ENCODE measurements at regions not wholly inside any gene's neighbourhood (a gene's known extent, or its start where the extent isn't known, plus 50 kb on each side); places are given as distances from the start of the nearest gene placed in this dataset.
"Not testable (repeated sequence)": the region's sequence is repeated elsewhere in the genome, so short reads cannot be mapped to it uniquely, and the experiment has no call there.

DNA sequence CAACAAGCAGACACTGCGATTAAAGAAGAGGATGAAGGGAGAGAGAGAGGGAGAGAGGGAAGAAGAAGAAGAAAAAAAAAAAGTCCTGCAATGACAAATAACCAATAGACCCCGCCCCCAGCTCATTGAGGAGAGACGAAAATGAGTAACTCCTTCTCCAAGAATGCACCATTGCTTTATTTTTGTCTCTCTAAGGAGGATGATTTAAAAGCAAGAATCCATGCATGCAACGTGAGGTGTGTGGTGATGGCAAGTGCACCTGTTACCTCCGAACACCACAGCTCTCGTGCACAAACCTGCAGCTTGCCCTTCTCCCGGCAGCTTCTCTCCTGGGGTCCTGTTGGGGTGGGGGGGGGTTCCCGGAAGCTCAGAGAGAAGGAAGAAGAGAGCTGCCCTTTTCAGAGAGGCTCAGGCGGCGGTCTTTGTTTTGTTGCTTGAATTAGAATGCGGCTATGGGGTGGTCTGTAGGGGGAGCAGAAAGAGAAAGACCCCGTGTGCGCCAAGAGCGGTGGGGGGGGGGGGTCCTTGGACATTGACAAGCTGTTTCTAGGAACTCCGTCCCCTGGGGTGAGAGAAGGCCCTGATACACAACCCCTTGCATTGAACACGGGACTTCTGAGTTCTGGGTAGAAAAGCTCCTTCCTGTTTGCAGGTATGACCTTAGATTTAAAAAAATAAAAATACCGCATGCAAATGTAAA lies 100.7 kb downstream of the CRLF2 start:
- in situ Hi-C loops (cut with HindIII; ENCODE audit: low sequenced_read_pairs) = no loop called here
- no peak overlapping the region for H3K4me3 ChIP-seq (ENCODE audit: low read depth, low read length)
- no peak for DNase-seq (ENCODE audit: low read depth, low spot score)
- no peak for TF ChIP-seq CTCF (IDR thresholded peaks at IDR 0.05; ENCODE audit: low read depth, low read length)

DNA sequence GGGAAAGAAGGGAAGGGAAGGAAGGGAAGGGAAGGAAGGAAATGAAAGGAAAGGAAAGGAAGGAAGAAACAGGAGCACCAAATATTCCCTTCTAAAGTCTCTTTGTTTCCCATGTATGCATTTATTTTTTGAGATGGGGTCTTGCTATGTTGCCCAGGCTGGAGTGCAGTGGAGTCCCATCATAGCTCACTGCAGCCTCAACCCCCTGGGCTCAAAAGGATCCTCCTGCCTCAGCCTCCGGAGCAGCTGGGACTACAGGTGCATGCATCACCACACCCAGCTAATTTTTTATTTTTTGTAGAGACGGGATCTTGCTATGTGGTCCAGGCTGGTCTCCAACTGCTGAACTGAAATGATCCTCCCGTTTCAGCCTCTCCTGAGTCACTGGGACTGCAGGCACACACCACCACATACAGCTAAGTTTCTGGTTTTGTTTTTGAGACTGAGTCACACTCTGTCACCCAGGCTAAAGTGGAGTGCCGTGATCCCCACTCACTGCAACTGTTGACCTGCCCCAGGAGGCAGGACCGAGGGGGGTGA lies 102.8 kb downstream of the CRLF2 start:
- DNase-seq (ENCODE audit: low read depth, low spot score) = no peak
- H3K4me3 ChIP-seq (ENCODE audit: low read depth, low read length) = no peak overlapping the region
- TF ChIP-seq CTCF (IDR thresholded peaks at IDR 0.05; ENCODE audit: low read depth, low read length) = no peak
- in situ Hi-C loops (cut with HindIII; ENCODE audit: low sequenced_read_pairs) = no loop called here

DNA sequence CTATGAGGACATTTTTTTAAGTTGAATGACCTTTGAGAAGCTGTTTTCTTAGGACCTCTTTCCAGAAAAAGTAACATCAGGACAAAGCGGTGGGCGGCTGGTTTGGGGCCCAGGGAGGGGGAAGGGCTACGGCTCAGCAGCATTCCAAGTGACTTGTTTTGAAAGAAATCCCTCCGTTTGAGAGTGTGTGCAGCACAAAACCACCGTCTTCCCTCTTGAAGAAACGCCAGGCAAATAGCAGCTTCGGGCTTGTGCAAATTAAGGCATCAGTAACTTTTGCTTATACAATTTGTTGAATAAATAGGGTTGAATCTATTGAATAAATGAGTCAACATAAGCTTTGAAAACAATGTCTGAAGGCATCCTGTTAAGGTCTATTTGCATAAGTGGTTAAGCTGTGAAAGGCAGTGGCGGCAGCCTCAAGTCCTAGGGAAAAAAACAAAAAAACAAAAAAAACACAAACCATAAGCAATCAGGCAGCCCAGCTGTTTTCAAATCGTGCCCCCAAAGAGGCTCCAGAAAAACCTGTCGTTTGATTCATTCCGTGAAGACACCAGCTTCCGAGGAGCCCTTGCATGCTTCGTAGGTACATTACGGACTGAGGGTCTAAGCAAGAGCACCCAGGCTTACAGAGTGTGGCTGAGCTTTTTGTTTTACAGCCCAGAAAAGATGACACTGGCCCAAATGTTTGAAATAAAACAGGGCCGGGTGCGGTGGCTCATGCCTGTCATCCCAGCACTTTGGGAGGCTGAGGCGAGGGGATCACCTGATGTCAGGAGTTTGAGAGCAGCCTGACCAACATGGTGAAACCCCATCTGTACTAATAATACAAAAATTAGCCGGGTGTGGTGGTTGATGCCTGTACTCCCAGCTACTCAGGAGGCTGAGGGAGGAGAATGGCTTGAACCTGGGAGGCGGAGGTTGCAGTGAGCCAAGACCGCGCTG lies 103.7 kb downstream of the CRLF2 start:
- TF ChIP-seq CTCF (IDR thresholded peaks at IDR 0.05; ENCODE audit: low read depth, low read length) = no peak
- in situ Hi-C loops (cut with HindIII; ENCODE audit: low sequenced_read_pairs) = no loop called here
- DNase-seq (ENCODE audit: low read depth, low spot score) = no peak

DNA sequence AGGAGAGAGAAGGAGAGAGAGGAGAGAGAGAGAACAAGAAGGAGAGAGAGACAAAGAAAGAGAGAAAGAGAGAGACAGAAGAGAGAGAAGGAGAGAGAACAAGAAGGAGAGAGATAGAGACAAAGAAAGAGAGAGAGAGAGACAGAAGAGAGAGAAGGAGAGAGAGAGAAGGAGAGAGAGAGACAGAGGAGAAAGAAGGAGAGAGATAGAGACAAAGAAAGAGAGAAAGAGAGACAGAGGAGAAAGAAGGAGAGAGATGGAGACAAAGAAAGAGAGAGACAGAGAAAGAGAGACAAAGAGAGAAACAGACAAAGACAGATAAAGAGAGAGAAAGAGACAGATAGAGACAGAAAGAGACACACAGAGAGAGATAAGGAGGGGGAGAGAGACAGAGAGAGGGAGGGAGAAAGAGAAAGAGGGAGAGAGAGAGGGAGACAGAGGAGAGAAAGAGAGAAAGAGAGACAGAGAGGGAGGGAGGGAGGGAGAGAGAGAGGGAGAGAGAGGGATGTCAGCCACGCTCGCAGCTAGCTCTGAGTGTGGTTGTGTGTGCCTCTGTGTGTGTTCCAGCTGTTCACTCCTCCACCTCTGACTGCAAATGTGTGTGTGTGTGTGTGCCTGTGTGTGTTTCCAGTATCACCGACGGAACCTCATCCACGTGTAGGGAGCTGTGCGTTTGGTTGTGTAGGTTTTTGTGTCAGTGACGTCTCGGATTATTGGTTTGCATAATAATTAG lies 105.8 kb downstream of the CRLF2 start:
- no peak for DNase-seq (ENCODE audit: low read depth, low spot score)
- in situ Hi-C loops (cut with HindIII; ENCODE audit: low sequenced_read_pairs) = no loop called here
- H3K4me3 ChIP-seq (ENCODE audit: low read depth, low read length) = no peak overlapping the region
- TF ChIP-seq CTCF (IDR thresholded peaks at IDR 0.05; ENCODE audit: low read depth, low read length) = no peak

More for the DNA sequence above, 103.7 kb downstream of the CRLF2 start:
- H3K4me3 ChIP-seq (ENCODE audit: low read depth, low read length) = no peak overlapping the region

GRCh38 chrX:1105671-1106419 lies 106.6 kb downstream of the CRLF2 start:
- DNase-seq (ENCODE audit: low read depth, low spot score) = no peak
- H3K4me3 ChIP-seq (ENCODE audit: low read depth, low read length) = no peak overlapping the region
- no peak for TF ChIP-seq CTCF (IDR thresholded peaks at IDR 0.05; ENCODE audit: low read depth, low read length)
- in situ Hi-C loops (cut with HindIII; ENCODE audit: low sequenced_read_pairs) = no loop called here

DNA sequence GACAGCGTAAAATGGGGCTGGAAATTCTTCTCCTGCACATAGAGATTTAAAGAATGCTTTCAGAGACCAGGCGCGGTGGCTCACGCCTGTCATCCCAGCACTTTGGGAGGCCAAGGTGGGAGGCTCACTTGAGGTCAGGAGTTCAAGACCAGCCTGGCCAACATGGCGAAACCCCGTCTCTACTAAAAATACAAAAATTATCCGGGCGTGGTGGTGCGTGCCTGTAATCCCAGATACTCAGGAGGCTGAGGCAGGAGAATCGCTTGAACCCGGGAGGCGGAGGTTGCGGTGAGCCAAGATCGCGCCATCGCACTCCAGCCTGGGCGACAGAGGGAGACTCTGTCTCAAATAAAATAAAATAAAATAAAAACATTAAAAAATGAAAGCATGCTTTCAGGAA lies 107.4 kb downstream of the CRLF2 start:
- in situ Hi-C loops (cut with HindIII; ENCODE audit: low sequenced_read_pairs); H3K4me3 ChIP-seq (ENCODE audit: low read depth, low read length); DNase-seq (ENCODE audit: low read depth, low spot score): not testable (repeated sequence)

Measured in astrocyte of the spinal cord (primary cell).